Esophagus squamous epithelium (tissue), 5 donors: ENCODE measurements at regions not wholly inside any gene's neighbourhood (a gene's known extent, or its start where the extent isn't known, plus 50 kb on each side); places are given as distances from the start of the nearest gene placed in this dataset.

Experiments used
- DNase-seq: peaks from one replicate; lab custom pipeline; 2025; lab: John Stamatoyannopoulos, UW
- H3K27ac ChIP-seq, 4 donors: fragments of 200-600 bp; sonication (generic); one replicate each; pipeline ENCODE4 v1.5.1; 2016 to 2019; ENCODE audit warnings: mild to moderate bottlenecking in 1 of 4
- H3K27me3 ChIP-seq, 4 donors: fragments of 200-600 bp; sonication (generic); 1 replicate in 3 of 4; 2 replicates in 1 of 4; pipeline versions ENCODE4 v1.5.1 to v1.6.0; 2017 to 2021; ENCODE audit warnings: antibody characterized with exemption in 1 of 4
- H3K36me3 ChIP-seq, 3 donors: fragments of 200-600 bp; sonication (generic); one replicate each; pipeline ENCODE4 v1.5.1; 2016 to 2019
- H3K4me1 ChIP-seq, 3 donors: fragments of 200-600 bp; sonication (generic); one replicate each; pipeline ENCODE4 v1.5.1; 2017 to 2019
- H3K4me3 ChIP-seq, 4 donors: fragments of 200-600 bp; sonication (generic); 1 replicate in 3 of 4; 2 replicates in 1 of 4; pipeline ENCODE4 v1.5.1; 2016 to 2019; ENCODE audit warnings: mild to moderate bottlenecking in 2 of 4, moderate library complexity in 1 of 4
- H3K9me3 ChIP-seq, 3 donors: fragments of 200-600 bp; sonication (generic); one replicate each; pipeline ENCODE4 v1.5.1; 2016 to 2019
- CTCF ChIP-seq, 6 experiments: fragments of 450-650 bp in 4 of 6; fragments of 200-600 bp in 2 of 6; sonication (generic) in 2 of 6; IDR thresholded peaks; one replicate each; pipeline ENCODE4 v1.5.1; 2016 to 2019; ENCODE audit warnings: antibody characterized with exemption in 6 of 6, mild to moderate bottlenecking in 4 of 6, moderate library complexity in 4 of 6
- POLR2A ChIP-seq, 4 donors: fragments of 450-650 bp; IDR thresholded peaks; one replicate each; pipeline ENCODE4 v1.6.1; 2017; ENCODE audit warnings: antibody characterized with exemption in 4 of 4, mild to moderate bottlenecking in 4 of 4, moderate library complexity in 3 of 4
- WGBS, 2 donors: methylation state at CpG; one replicate each; pipeline ENCODE4 v1.1.5; 2018; 5-methylcytosine and 5-hydroxymethylcytosine counted together
- intact Hi-C: fragments of 100-400 bp; cut with DNase I; formaldehyde crosslinking; loops from one replicate; pipeline ENCODE4 v1.15.0; 2022
- donor health status: DM: yes; HTN: yes; CAD: no.

GRCh38 chr6:19738010-19738409 is 99.2 kb upstream of the ID4 start:
- no peak for DNase-seq
- intact Hi-C loops, result no loop called here
- no peak for TF ChIP-seq POLR2A (IDR thresholded peaks at IDR 0.05)
- TF ChIP-seq CTCF (IDR thresholded peaks at IDR 0.05), result no peak
- Histone ChIP-seq H3K27me3 (no peaks in the 10 kb centered on the region), H3K9me3 (no peaks in the 10 kb centered on the region), H3K4me3 (no peak overlapping the region), H3K27ac (no peak overlapping the region), H3K36me3 (no peaks in the 10 kb centered on the region), H3K4me1 (no peaks in the 10 kb centered on the region)
- 71 to 74% methylated on average over 1 of the region's 1 CpG for WGBS, 2 donors

- Histone ChIP-seq H3K27ac (no peak overlapping the region), H3K27me3 (no peaks in the 10 kb centered on the region), H3K36me3 (no peaks in the 10 kb centered on the region), H3K9me3 (no peaks in the 10 kb centered on the region), H3K4me3 (no peak overlapping the region), H3K4me1 (no peaks in the 10 kb centered on the region)
- WGBS, 2 donors, result 82 to 89% methylated on average over 7 of the region's 7 CpGs
- intact Hi-C loops, result no loop called here
- DNase-seq, result no peak
- TF ChIP-seq POLR2A (IDR thresholded peaks at IDR 0.05) (no peak), CTCF (IDR thresholded peaks at IDR 0.05) (no peak)
These were observed 87.4 kb upstream of the ID4 start for GRCh38 chr6:19749722-19750121.

- Histone ChIP-seq H3K9me3 (no peaks in the 10 kb centered on the region), H3K27ac (no peak overlapping the region), H3K36me3 (no peaks in the 10 kb centered on the region), H3K4me1 (no peaks in the 10 kb centered on the region), H3K27me3 (no peaks in the 10 kb centered on the region), H3K4me3 (no peak overlapping the region)
- TF ChIP-seq POLR2A (IDR thresholded peaks at IDR 0.05), result no peak
- no peak for TF ChIP-seq CTCF (IDR thresholded peaks at IDR 0.05)
- intact Hi-C loops, result no loop called here
- 81 to 91% methylated on average over 2 of the region's 2 CpGs for WGBS, 2 donors
- DNase-seq, result no peak
These were observed 84.4 kb upstream of the ID4 start for GRCh38 chr6:19752746-19753145.

- Histone ChIP-seq H3K4me1 (peaks cover 0 to under 1% (median 0%) of the 10 kb centered on the region in 3 donors), H3K4me3 (no peak overlapping the region), H3K9me3 (no peaks in the 10 kb centered on the region), H3K36me3 (no peaks in the 10 kb centered on the region), H3K27ac (no peak overlapping the region), H3K27me3 (no peaks in the 10 kb centered on the region)
- no peak for DNase-seq
- intact Hi-C loops, result no loop called here
- WGBS, 2 donors, result 50 to 65% methylated on average over 4 to 5 of the region's 5 CpGs
- TF ChIP-seq CTCF (IDR thresholded peaks at IDR 0.05), result no peak
- no peak for TF ChIP-seq POLR2A (IDR thresholded peaks at IDR 0.05)
These were observed 83.3 kb upstream of the ID4 start for GRCh38 chr6:19753826-19754225.

GRCh38 chr6:19754686-19755085 is 82.5 kb upstream of the ID4 start:
- intact Hi-C loops, result no loop called here
- no peak overlapping the region for H3K27ac ChIP-seq
- H3K4me1 ChIP-seq, result peaks cover 0 to 6% (median 0%) of the 10 kb centered on the region in 3 donors
- WGBS, 2 donors, result 68 to 89% methylated on average over 2 of the region's 2 CpGs
- H3K36me3 ChIP-seq, result no peaks in the 10 kb centered on the region
- no peak for DNase-seq
- TF ChIP-seq CTCF (IDR thresholded peaks at IDR 0.05), result no peak
- no peak for TF ChIP-seq POLR2A (IDR thresholded peaks at IDR 0.05)
- H3K4me3 ChIP-seq, result no peak overlapping the region
- no peaks in the 10 kb centered on the region for H3K9me3 ChIP-seq
- no peaks in the 10 kb centered on the region for H3K27me3 ChIP-seq
